ENCODE measurements at regions not wholly inside any gene's neighbourhood (a gene's known extent, or its start where the extent isn't known, plus 50 kb on each side); places are given as distances from the start of the nearest gene placed in this dataset.

- TF ChIP-seq POLR2AphosphoS5 (IDR thresholded peaks at IDR 0.05; ENCODE audit: low read depth, low read length) (no peak), SIN3A (IDR thresholded peaks at IDR 0.05; ENCODE audit: borderline replicate concordance, insufficient read depth, low read length) (no peak), TAF1 (IDR thresholded peaks at IDR 0.05; ENCODE audit: borderline replicate concordance, insufficient read depth, low read length) (no peak), REST (IDR thresholded peaks at IDR 0.05; ENCODE audit: insufficient read depth in 1 of 2, low read depth in 2 of 2, low read length in 2 of 2) (no peak)
These were observed 120.1 kb upstream of the PKDCC start for GRCh38 chr2:41927581-41928264.
